Tongue (tissue), 1 donor: ENCODE measurements at regions not wholly inside any gene's neighbourhood (a gene's known extent, or its start where the extent isn't known, plus 50 kb on each side); places are given as distances from the start of the nearest gene placed in this dataset.
A peak's percentile ranks its signal among the peaks of the same experiment; 100 is the strongest.
"Not testable (repeated sequence)": the region's sequence is repeated elsewhere in the genome, so short reads cannot be mapped to it uniquely, and the experiment has no call there.

Source experiments
- DNase-seq: peaks from one replicate; pipeline ENCODE4 v3.0.0-alpha.2; 2015

- DNase-seq, result no peak
These were observed 112.6 kb downstream of the LRIG2 start for GRCh38 chr1:113185463-113186104.

GRCh38 chr1:113190078-113190477, 117.1 kb downstream of the LRIG2 start:
- no peak for DNase-seq

GRCh38 chr1:113190930-113191329, 117.9 kb downstream of the LRIG2 start:
- no peak for DNase-seq

- DNase-seq, result no peak
These were observed 118.6 kb downstream of the LRIG2 start for GRCh38 chr1:113191579-113192076.

- DNase-seq, result no peak
These were observed 119.2 kb downstream of the LRIG2 start for GRCh38 chr1:113192242-113192641.

- DNase-seq, result no peak
These were observed 120.0 kb downstream of the LRIG2 start for GRCh38 chr1:113192980-113193379.

- no peak for DNase-seq
These were observed 122.1 kb downstream of the LRIG2 start for GRCh38 chr1:113194846-113195830.

GRCh38 chr1:113197719-113198330, 124.8 kb downstream of the LRIG2 start:
- peak; percentile 15 for DNase-seq

GRCh38 chr1:113198806-113199205, 125.8 kb downstream of the LRIG2 start:
- DNase-seq, result no peak

GRCh38 chr1:113199760-113200455, 126.9 kb downstream of the LRIG2 start:
- DNase-seq, result peak; percentile 19

GRCh38 chr1:113201560-113201959, 128.6 kb downstream of the LRIG2 start:
- peak; percentile 22 for DNase-seq

GRCh38 chr1:113205980-113206766, 133.2 kb downstream of the LRIG2 start:
- no peak for DNase-seq

- DNase-seq, result no peak
These were observed 134.0 kb downstream of the LRIG2 start for GRCh38 chr1:113207019-113207418.

GRCh38 chr1:113207457-113207856, 134.5 kb downstream of the LRIG2 start:
- DNase-seq, result no peak

- DNase-seq, result not testable (repeated sequence)
These were observed 135.4 kb downstream of the LRIG2 start for GRCh38 chr1:113208425-113208824.

- no peak for DNase-seq
These were observed 137.2 kb downstream of the LRIG2 start for GRCh38 chr1:113210248-113210647.

GRCh38 chr1:113211467-113211866, 138.5 kb downstream of the LRIG2 start:
- no peak for DNase-seq

- no peak for DNase-seq
These were observed 142.0 kb downstream of the LRIG2 start for GRCh38 chr1:113215015-113215414.

GRCh38 chr1:113216664-113217063, 143.7 kb downstream of the LRIG2 start:
- DNase-seq, result no peak

- DNase-seq, result no peak
These were observed 144.6 kb downstream of the LRIG2 start for GRCh38 chr1:113217447-113218208.

- no peak for DNase-seq
These were observed 146.4 kb downstream of the LRIG2 start for GRCh38 chr1:113219377-113219776.
